Stimulated activated naive CD4-positive, alpha-beta T cell treated with Interleukin-2 at 50 U/mL for 16 hours (primary cell): ENCODE measurements at regions not wholly inside any gene's neighbourhood (a gene's known extent, or its start where the extent isn't known, plus 50 kb on each side); places are given as distances from the start of the nearest gene placed in this dataset.
"Not testable (repeated sequence)": the region's sequence is repeated elsewhere in the genome, so short reads cannot be mapped to it uniquely, and the experiment has no call there.

Experiments used
- DNase-seq: peaks from one replicate; lab custom pipeline; 2025; lab: John Stamatoyannopoulos, UW

- no peak for DNase-seq
Observed at GRCh38 chr3:10666621-10667020, 149.4 kb upstream of the SLC6A11 start.

GRCh38 chr3:10667269-10667668 lies 148.8 kb upstream of the SLC6A11 start:
- no peak for DNase-seq

GRCh38 chr3:10667901-10668476 lies 148.0 kb upstream of the SLC6A11 start:
- DNase-seq, result no peak

GRCh38 chr3:10669490-10670048 lies 146.5 kb upstream of the SLC6A11 start:
- no peak for DNase-seq

GRCh38 chr3:10672422-10672821 lies 143.6 kb upstream of the SLC6A11 start:
- no peak for DNase-seq

GRCh38 chr3:10674578-10674977 lies 141.4 kb upstream of the SLC6A11 start:
- no peak for DNase-seq

GRCh38 chr3:10676905-10677304 lies 139.1 kb upstream of the SLC6A11 start:
- DNase-seq, result no peak

- no peak for DNase-seq
Observed at GRCh38 chr3:10678796-10679376, 137.1 kb upstream of the SLC6A11 start.

GRCh38 chr3:10680796-10681195 lies 135.2 kb upstream of the SLC6A11 start:
- DNase-seq, result no peak

- DNase-seq, result no peak
Observed at GRCh38 chr3:10682692-10683091, 133.3 kb upstream of the SLC6A11 start.

- DNase-seq, result no peak
Observed at GRCh38 chr3:10683106-10683505, 132.9 kb upstream of the SLC6A11 start.

GRCh38 chr3:10688126-10688525 lies 127.9 kb upstream of the SLC6A11 start:
- no peak for DNase-seq

GRCh38 chr3:10688548-10689172 lies 127.4 kb upstream of the SLC6A11 start:
- no peak for DNase-seq

- no peak for DNase-seq
Observed at GRCh38 chr3:10692039-10692622, 123.9 kb upstream of the SLC6A11 start.

GRCh38 chr3:10693457-10693856 lies 122.6 kb upstream of the SLC6A11 start:
- DNase-seq, result no peak

- DNase-seq, result no peak
Observed at GRCh38 chr3:10694179-10694578, 121.8 kb upstream of the SLC6A11 start.

GRCh38 chr3:10695186-10695585 lies 120.8 kb upstream of the SLC6A11 start:
- not testable (repeated sequence) for DNase-seq

- DNase-seq, result no peak
Observed at GRCh38 chr3:10695595-10696285, 120.3 kb upstream of the SLC6A11 start.

GRCh38 chr3:10697918-10698317 lies 118.1 kb upstream of the SLC6A11 start:
- DNase-seq, result no peak

GRCh38 chr3:10700821-10701220 lies 115.2 kb upstream of the SLC6A11 start:
- no peak for DNase-seq

GRCh38 chr3:10702961-10703740 lies 112.9 kb upstream of the SLC6A11 start:
- DNase-seq, result no peak

GRCh38 chr3:10703875-10704274 lies 112.2 kb upstream of the SLC6A11 start:
- no peak for DNase-seq
